ENCODE measurements at regions not wholly inside any gene's neighbourhood (a gene's known extent, or its start where the extent isn't known, plus 50 kb on each side); places are given as distances from the start of the nearest gene placed in this dataset.

DNA sequence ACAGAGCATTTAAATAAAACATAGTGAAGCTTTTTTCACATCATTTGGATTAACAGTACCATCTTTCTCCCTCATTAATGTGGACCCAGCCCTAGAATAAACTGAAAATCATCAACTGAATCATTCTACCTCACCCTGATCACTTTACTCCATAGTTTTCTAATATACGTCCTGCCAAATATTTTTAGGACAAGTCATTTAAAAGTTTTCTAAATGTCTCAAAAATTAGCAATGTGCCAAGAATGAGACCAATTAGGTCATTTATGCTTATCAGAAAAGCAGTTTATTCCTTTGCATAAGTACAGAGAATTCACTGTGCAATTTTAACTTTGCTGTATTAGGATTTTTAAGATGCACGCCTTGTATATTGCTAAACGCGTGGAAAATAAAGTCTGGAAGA, 284.4 kb downstream of the PIK3R1 start:
- Histone ChIP-seq H3K4me3 (ENCODE audit: low read depth in 1 of 2, low read length in 2 of 2) (no peak overlapping the region), H3K9me3 (ENCODE audit: control insufficient read depth in 1 of 2, low read length in 2 of 2) (peaks cover 0 to 6% of the 10 kb centered on the region in 2 donors), H3K27ac (ENCODE audit: low read length) (no peak overlapping the region), H3K36me3 (ENCODE audit: control insufficient read depth in 1 of 2, insufficient read depth in 2 of 2, low read length in 2 of 2) (no peaks in the 10 kb centered on the region), H3K4me1 (ENCODE audit: control insufficient read depth in 1 of 2, insufficient read depth in 2 of 2, low read length in 2 of 2) (no peaks in the 10 kb centered on the region), H3K27me3 (ENCODE audit: low read depth, low read length) (no peaks in the 10 kb centered on the region)

DNA sequence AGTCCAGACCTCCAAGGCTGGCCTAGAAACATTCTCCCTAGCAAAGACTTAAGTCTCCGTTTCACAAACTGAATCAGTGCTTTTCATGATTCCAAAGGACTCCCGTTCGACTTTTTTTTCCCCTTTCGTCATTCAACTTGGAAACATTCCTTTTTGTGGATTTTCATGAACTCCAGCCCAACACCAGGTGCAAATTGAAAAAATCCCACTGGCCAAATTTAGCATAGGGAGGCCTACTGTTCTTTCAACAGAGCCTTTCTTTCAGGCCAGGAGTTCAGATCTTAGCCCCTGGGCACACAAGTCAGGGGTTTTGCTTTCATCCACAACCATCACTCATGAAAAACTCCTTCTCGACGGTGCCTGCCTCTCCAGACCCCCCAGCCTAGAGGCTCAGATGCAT, 285.3 kb downstream of the PIK3R1 start:
- H3K4me3 ChIP-seq (ENCODE audit: low read depth in 1 of 2, low read length in 2 of 2), result no peak overlapping the region
- no peak overlapping the region for H3K27ac ChIP-seq (ENCODE audit: low read length)

DNA sequence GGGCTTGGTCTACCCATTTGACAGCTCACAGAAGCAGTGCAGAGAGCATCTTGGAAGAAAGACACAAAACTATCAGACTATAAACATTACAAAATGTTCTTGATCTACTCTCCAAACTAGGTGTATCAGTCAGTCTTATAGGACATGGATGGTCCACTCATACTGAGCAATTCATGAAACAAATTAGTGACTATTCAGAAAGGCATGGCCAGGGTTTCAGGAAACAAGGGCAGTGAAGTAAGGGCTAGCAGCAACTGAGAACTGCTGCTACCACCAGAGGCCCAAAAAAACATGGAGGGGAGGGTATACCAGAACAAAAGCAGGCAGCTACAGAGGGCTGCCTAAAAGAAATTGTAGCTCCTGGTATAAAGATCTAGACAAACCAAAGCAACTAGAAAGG, 287.0 kb downstream of the PIK3R1 start:
- Histone ChIP-seq H3K4me1 (ENCODE audit: control insufficient read depth in 1 of 2, insufficient read depth in 2 of 2, low read length in 2 of 2) (no peaks in the 10 kb centered on the region), H3K36me3 (ENCODE audit: control insufficient read depth in 1 of 2, insufficient read depth in 2 of 2, low read length in 2 of 2) (no peaks in the 10 kb centered on the region), H3K4me3 (ENCODE audit: low read depth in 1 of 2, low read length in 2 of 2) (no peak overlapping the region), H3K9me3 (ENCODE audit: control insufficient read depth in 1 of 2, low read length in 2 of 2) (peaks cover 0 to 4% of the 10 kb centered on the region in 2 donors), H3K27ac (ENCODE audit: low read length) (no peak overlapping the region), H3K27me3 (ENCODE audit: low read depth, low read length) (no peaks in the 10 kb centered on the region)

More for the DNA sequence above, 285.3 kb downstream of the PIK3R1 start:
- peaks cover 0 to 6% of the 10 kb centered on the region in 2 donors for H3K9me3 ChIP-seq (ENCODE audit: control insufficient read depth in 1 of 2, low read length in 2 of 2)
- no peaks in the 10 kb centered on the region for H3K4me1 ChIP-seq (ENCODE audit: control insufficient read depth in 1 of 2, insufficient read depth in 2 of 2, low read length in 2 of 2)
- no peaks in the 10 kb centered on the region for H3K27me3 ChIP-seq (ENCODE audit: low read depth, low read length)
- H3K36me3 ChIP-seq (ENCODE audit: control insufficient read depth in 1 of 2, insufficient read depth in 2 of 2, low read length in 2 of 2), result no peaks in the 10 kb centered on the region

DNA sequence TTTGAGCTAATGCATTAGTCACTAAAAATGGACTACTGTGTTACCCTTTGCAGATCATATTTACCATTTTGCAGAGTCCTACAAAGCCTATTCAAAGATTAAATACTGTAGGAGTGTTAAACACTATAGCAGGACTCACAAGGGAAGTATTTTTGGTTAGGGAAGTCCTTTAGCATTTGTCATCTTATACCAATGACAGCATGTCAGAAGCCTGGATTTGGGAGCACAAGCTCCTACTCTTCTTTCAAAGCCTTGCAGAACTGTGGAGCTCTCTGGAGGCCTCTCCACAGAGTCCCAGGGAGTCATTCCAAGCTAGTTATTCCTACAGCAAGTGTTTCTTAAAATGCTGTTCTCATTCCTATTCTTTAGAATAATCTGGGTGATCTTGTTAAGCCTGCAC, 288.8 kb downstream of the PIK3R1 start:
- H3K27me3 ChIP-seq (ENCODE audit: low read depth, low read length), result no peaks in the 10 kb centered on the region
- no peak overlapping the region for H3K27ac ChIP-seq (ENCODE audit: low read length)
- H3K36me3 ChIP-seq (ENCODE audit: control insufficient read depth in 1 of 2, insufficient read depth in 2 of 2, low read length in 2 of 2), result no peaks in the 10 kb centered on the region
- no peaks in the 10 kb centered on the region for H3K9me3 ChIP-seq (ENCODE audit: control insufficient read depth in 1 of 2, low read length in 2 of 2)
- no peak overlapping the region for H3K4me3 ChIP-seq (ENCODE audit: low read depth in 1 of 2, low read length in 2 of 2)
- no peaks in the 10 kb centered on the region for H3K4me1 ChIP-seq (ENCODE audit: control insufficient read depth in 1 of 2, insufficient read depth in 2 of 2, low read length in 2 of 2)

DNA sequence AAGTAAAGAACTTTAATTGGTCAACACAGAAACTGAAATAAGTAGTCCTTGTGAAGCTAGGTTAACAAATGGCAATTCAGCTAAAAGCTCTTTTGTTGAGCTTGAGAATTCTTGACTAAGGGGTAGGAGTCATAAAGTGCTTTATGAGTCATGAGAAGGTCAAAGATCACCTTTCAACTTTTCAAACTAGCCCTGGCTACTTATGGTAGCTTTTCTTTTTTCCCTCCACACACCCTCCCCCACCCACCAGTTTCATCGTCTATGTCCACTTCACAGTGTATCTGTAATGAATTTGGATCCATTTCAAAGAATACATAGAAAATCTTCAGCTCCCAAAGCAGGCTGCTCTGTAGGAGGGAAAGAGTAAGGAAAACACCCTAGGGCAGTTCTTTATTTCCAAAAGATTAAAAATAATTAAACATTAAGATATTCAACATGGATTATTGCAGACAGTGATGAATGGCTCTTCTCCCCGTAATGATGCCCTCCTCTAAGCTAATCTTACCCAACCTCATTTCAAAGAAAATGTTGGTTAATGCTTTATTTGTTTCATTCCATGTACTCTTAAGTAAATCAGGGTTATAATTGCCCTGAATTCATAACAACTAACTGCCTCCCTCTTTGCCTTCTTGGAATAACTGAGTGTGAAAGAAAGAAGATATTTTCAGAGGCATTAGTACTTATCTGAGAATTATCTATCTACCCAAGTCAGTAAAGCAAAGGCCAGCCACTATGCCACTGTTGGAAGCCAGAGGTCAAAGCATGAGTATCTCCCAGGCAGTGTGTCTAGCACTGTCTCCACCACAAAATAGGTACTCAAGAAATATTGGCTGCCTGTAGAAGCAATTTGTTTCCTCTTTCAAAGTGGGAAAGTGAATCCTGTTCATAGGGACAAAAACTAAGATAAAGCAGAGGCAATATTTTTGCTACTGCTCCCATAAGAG, 290.6 kb downstream of the PIK3R1 start:
- H3K4me3 ChIP-seq (ENCODE audit: low read depth in 1 of 2, low read length in 2 of 2), result no peak overlapping the region
- no peak overlapping the region for H3K27ac ChIP-seq (ENCODE audit: low read length)

DNA sequence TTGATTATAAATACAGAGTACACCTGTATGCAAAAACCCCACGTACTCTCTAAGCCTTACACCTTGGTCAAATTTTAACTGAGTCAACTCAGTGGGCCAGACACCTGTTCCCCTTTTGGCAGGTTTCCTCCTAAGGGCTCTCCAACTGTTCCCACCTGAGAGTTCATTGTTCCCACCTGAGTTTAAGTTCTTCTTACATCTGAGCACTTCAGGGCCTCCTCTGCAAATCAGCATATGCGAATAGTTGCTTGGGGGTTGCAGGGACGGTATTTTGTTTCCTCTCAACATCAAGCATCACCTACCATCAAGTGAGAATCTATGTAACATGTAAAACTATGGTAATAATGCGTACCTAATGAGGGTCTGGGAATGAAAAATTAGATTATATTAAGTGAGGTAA, 300.0 kb downstream of the PIK3R1 start:
- H3K36me3 ChIP-seq (ENCODE audit: control insufficient read depth in 1 of 2, insufficient read depth in 2 of 2, low read length in 2 of 2), result no peaks in the 10 kb centered on the region
- no peak overlapping the region for H3K27ac ChIP-seq (ENCODE audit: low read length)
- no peaks in the 10 kb centered on the region for H3K4me1 ChIP-seq (ENCODE audit: control insufficient read depth in 1 of 2, insufficient read depth in 2 of 2, low read length in 2 of 2)
- H3K9me3 ChIP-seq (ENCODE audit: control insufficient read depth in 1 of 2, low read length in 2 of 2), result no peaks in the 10 kb centered on the region
- no peaks in the 10 kb centered on the region for H3K27me3 ChIP-seq (ENCODE audit: low read depth, low read length)
- H3K4me3 ChIP-seq (ENCODE audit: low read depth in 1 of 2, low read length in 2 of 2), result no peak overlapping the region

More for the DNA sequence above, 290.6 kb downstream of the PIK3R1 start:
- Histone ChIP-seq H3K4me1 (ENCODE audit: control insufficient read depth in 1 of 2, insufficient read depth in 2 of 2, low read length in 2 of 2) (no peaks in the 10 kb centered on the region), H3K9me3 (ENCODE audit: control insufficient read depth in 1 of 2, low read length in 2 of 2) (no peaks in the 10 kb centered on the region), H3K36me3 (ENCODE audit: control insufficient read depth in 1 of 2, insufficient read depth in 2 of 2, low read length in 2 of 2) (no peaks in the 10 kb centered on the region), H3K27me3 (ENCODE audit: low read depth, low read length) (no peaks in the 10 kb centered on the region)

DNA sequence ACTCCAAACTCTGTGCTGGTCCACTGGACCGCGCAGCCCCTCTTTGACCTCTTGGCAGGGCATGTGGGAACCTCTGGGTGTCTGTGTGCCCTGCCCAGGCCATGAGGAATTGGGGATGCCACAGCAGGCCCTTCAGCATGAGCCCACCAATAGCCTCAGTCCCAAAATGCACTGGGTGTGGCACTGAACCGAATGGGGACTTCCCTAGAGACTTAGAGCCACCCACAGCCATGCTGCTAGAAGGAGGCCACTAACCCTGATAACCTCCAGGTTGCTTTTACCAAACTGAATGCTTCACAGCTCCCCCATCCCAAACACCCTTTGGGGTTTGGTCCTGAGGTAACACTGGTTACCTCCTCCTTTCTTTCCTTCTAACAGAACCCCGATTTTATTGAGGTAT, 302.7 kb downstream of the PIK3R1 start:
- no peaks in the 10 kb centered on the region for H3K36me3 ChIP-seq (ENCODE audit: control insufficient read depth in 1 of 2, insufficient read depth in 2 of 2, low read length in 2 of 2)
- no peak overlapping the region for H3K27ac ChIP-seq (ENCODE audit: low read length)
- H3K4me3 ChIP-seq (ENCODE audit: low read depth in 1 of 2, low read length in 2 of 2), result no peak overlapping the region
- H3K9me3 ChIP-seq (ENCODE audit: control insufficient read depth in 1 of 2, low read length in 2 of 2), result no peaks in the 10 kb centered on the region
- H3K27me3 ChIP-seq (ENCODE audit: low read depth, low read length), result no peaks in the 10 kb centered on the region
- no peaks in the 10 kb centered on the region for H3K4me1 ChIP-seq (ENCODE audit: control insufficient read depth in 1 of 2, insufficient read depth in 2 of 2, low read length in 2 of 2)

DNA sequence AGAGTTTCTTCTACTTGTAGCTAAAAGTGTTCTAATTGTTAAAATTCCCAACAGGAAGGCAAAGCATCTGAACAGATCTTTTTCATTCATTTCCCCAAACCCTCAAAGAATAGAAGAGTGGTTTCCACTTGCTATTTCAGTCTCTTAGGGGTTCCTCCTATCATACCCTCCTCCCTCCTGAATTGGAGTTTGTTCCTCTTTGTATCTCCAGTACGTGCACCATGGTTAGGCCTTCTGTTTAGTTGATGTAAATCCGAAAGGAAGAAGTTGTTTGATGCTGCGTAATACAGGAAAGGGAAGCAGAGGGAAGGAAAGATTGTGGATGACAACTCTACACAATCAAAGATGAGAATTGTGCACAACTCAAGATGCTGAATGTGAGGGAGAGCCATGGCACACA, 303.6 kb downstream of the PIK3R1 start:
- Histone ChIP-seq H3K27ac (ENCODE audit: low read length) (no peak overlapping the region), H3K4me1 (ENCODE audit: control insufficient read depth in 1 of 2, insufficient read depth in 2 of 2, low read length in 2 of 2) (no peaks in the 10 kb centered on the region)

DNA sequence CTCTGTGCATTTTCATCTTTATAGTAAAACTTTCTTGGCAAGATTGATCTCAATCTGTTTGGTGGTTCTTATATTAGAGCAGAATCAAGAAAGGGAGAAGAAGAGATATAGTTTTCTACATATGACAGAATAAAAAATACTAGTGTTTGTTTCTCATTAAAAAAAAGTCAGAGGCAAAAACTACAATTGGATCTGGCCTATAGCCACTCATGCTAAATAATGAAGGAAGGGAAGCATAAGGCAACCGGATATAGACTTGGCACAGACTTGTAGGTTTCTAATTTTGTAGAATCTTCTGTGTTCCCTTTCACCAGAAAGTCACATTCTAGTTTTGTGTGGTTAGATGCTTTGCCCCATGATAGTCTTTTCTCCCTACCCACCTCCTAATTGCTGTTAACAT, 306.2 kb downstream of the PIK3R1 start:
- no peaks in the 10 kb centered on the region for H3K36me3 ChIP-seq (ENCODE audit: control insufficient read depth in 1 of 2, insufficient read depth in 2 of 2, low read length in 2 of 2)
- H3K27ac ChIP-seq (ENCODE audit: low read length), result no peak overlapping the region
- H3K4me1 ChIP-seq (ENCODE audit: control insufficient read depth in 1 of 2, insufficient read depth in 2 of 2, low read length in 2 of 2), result no peaks in the 10 kb centered on the region
- H3K4me3 ChIP-seq (ENCODE audit: low read depth in 1 of 2, low read length in 2 of 2), result no peak overlapping the region
- no peaks in the 10 kb centered on the region for H3K27me3 ChIP-seq (ENCODE audit: low read depth, low read length)
- H3K9me3 ChIP-seq (ENCODE audit: control insufficient read depth in 1 of 2, low read length in 2 of 2), result no peaks in the 10 kb centered on the region

More for the DNA sequence above, 303.6 kb downstream of the PIK3R1 start:
- no peak overlapping the region for H3K4me3 ChIP-seq (ENCODE audit: low read depth in 1 of 2, low read length in 2 of 2)
- H3K9me3 ChIP-seq (ENCODE audit: control insufficient read depth in 1 of 2, low read length in 2 of 2), result no peaks in the 10 kb centered on the region
- H3K36me3 ChIP-seq (ENCODE audit: control insufficient read depth in 1 of 2, insufficient read depth in 2 of 2, low read length in 2 of 2), result no peaks in the 10 kb centered on the region
- no peaks in the 10 kb centered on the region for H3K27me3 ChIP-seq (ENCODE audit: low read depth, low read length)

DNA sequence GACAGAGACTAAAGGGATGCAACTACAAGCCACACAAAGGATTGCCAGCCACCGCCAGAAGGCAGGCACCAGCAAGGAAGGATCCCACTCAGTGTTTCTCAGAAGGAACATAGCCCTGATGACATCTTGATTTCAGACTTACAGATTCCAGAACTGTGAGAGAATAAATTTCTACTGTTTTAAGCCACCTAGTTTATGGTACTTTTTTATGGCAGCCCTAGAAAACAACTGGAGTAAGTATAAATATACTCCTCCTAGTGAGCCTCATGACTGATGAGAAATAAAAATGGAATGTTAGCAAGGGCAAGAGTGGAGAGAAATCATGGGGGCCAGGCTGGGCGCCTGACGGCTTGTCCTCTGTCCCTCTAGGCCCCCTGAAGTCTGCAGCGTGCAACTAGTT, 307.3 kb downstream of the PIK3R1 start:
- H3K36me3 ChIP-seq (ENCODE audit: control insufficient read depth in 1 of 2, insufficient read depth in 2 of 2, low read length in 2 of 2), result no peaks in the 10 kb centered on the region
- H3K4me3 ChIP-seq (ENCODE audit: low read depth in 1 of 2, low read length in 2 of 2), result no peak overlapping the region
- no peaks in the 10 kb centered on the region for H3K4me1 ChIP-seq (ENCODE audit: control insufficient read depth in 1 of 2, insufficient read depth in 2 of 2, low read length in 2 of 2)
- H3K27me3 ChIP-seq (ENCODE audit: low read depth, low read length), result no peaks in the 10 kb centered on the region
- H3K27ac ChIP-seq (ENCODE audit: low read length), result no peak overlapping the region
- H3K9me3 ChIP-seq (ENCODE audit: control insufficient read depth in 1 of 2, low read length in 2 of 2), result no peaks in the 10 kb centered on the region

DNA sequence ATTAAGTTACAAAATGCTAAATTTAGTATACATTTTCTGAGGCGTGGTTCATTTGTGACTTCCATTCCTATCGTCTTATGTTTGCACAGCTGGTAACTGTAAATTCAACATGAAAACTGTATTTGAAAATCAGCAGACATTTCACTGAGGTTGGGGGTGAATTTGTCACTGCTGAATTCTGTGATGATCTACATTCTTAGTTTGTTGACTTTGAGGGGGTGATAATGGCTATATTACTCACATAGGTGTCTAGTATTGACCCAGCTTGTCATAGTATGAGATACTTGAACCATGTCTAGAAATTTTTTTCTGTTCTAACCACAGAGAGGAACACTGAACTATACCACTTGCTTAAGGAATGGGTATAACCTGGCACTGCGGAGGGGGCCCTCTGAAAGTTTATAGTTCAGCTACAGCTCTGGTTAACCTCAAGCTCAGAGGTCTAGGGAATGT, 313.3 kb downstream of the PIK3R1 start:
- no peak overlapping the region for H3K27ac ChIP-seq (ENCODE audit: low read length)
- H3K36me3 ChIP-seq (ENCODE audit: control insufficient read depth in 1 of 2, insufficient read depth in 2 of 2, low read length in 2 of 2), result no peaks in the 10 kb centered on the region
- H3K4me3 ChIP-seq (ENCODE audit: low read depth in 1 of 2, low read length in 2 of 2), result no peak overlapping the region
- H3K27me3 ChIP-seq (ENCODE audit: low read depth, low read length), result no peaks in the 10 kb centered on the region
- H3K9me3 ChIP-seq (ENCODE audit: control insufficient read depth in 1 of 2, low read length in 2 of 2), result no peaks in the 10 kb centered on the region
- peaks cover 0 to 10% of the 10 kb centered on the region in 2 donors for H3K4me1 ChIP-seq (ENCODE audit: control insufficient read depth in 1 of 2, insufficient read depth in 2 of 2, low read length in 2 of 2)
